ENCODE measurements at regions not wholly inside any gene's neighbourhood (a gene's known extent, or its start where the extent isn't known, plus 50 kb on each side); places are given as distances from the start of the nearest gene placed in this dataset.

DNA sequence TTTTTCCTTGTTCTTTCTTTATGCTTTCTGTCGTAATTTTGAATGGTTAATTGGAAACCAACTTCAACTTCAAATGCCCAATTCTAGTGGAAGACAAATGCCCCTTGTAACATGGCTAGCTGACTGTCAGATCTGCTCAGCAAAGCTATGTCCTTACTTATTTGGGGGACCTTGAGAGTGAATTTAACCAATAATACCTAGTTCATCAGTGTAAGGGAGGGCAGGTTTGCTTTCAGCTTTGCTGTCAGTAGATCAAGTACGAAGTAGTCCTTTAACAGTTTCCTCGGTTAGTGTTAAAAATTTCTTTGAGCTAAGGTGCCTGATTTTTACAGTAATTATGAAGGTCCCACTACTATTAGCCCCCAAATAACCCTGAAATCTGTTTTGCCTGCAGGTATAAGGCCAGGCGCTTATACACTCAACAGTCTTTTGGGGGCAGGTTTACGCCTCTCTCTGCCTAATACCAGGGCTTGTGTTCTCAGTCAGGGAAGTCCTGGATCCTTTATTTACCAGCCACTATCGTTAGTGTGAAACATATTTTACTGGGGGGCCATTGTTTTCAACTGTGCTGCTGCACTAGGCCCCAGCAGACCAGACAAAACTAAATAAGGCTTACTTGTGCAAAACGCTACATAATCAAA, 165.1 kb upstream of the KCNJ3 start:
- H3K4me3 ChIP-seq: no peak overlapping the region
- no peak for DNase-seq (ENCODE audit: low spot score)
- no peak overlapping the region for H3K27ac ChIP-seq
- TF ChIP-seq, protein P1, sequence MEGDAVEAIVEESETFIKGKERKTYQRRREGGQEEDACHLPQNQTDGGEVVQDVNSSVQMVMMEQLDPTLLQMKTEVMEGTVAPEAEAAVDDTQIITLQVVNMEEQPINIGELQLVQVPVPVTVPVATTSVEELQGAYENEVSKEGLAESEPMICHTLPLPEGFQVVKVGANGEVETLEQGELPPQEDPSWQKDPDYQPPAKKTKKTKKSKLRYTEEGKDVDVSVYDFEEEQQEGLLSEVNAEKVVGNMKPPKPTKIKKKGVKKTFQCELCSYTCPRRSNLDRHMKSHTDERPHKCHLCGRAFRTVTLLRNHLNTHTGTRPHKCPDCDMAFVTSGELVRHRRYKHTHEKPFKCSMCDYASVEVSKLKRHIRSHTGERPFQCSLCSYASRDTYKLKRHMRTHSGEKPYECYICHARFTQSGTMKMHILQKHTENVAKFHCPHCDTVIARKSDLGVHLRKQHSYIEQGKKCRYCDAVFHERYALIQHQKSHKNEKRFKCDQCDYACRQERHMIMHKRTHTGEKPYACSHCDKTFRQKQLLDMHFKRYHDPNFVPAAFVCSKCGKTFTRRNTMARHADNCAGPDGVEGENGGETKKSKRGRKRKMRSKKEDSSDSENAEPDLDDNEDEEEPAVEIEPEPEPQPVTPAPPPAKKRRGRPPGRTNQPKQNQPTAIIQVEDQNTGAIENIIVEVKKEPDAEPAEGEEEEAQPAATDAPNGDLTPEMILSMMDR (IDR thresholded peaks at IDR 0.05): no peak

DNA sequence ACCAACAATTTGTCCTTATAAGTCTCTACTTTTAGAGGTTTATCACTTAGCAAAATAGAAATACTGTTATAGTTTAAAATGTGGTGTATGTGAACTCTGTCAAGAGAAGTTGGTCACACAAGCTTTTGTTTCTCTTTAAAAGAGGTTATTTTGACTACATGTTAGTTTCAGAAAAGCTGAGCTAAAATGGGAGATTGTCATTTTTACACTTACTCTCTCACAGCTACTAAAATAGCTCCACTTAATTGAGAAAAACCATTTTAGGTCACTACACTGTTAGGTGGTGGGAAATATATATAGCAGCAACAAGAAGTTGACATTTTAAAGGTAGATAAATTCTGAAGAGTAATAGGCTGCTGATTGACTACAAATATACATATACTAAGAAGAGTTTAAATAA, 161.5 kb upstream of the KCNJ3 start:
- H3K27ac ChIP-seq: no peak overlapping the region
- no peak overlapping the region for H3K4me3 ChIP-seq
- no peak for DNase-seq (ENCODE audit: low spot score)
- TF ChIP-seq, protein P1 (IDR thresholded peaks at IDR 0.05): no peak

DNA sequence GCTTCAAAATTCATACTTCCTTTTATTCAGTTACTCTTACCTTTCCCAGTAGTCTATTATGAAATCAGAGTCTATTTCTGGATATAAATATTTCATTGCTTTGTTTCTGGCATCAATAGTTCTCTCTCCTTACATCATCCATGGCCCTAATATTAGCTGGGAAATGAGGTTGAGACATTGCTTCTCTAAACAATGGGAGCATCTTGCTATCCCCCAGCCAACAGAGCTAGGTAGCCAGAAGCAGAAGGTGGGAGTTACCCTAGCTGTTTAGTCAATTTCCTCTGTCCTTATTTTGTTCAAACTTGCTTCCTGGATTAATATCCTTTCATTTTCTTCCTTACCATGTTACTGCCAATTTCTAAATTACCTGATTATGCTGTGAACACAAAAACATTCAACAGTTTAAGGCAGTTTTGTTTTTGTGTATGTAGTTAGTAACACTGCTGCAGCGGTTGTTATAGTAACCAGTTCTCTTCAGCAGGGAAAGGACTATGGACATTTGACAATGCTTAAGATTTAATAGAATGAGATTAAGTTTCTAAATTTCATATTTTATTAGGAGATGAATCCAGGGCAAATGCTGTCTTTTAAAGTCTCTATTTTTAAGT, 160.5 kb upstream of the KCNJ3 start:
- TF ChIP-seq, protein P1 (IDR thresholded peaks at IDR 0.05): no peak
- H3K27ac ChIP-seq: no peak overlapping the region
- no peak for DNase-seq (ENCODE audit: low spot score)
- H3K4me3 ChIP-seq: no peak overlapping the region

DNA sequence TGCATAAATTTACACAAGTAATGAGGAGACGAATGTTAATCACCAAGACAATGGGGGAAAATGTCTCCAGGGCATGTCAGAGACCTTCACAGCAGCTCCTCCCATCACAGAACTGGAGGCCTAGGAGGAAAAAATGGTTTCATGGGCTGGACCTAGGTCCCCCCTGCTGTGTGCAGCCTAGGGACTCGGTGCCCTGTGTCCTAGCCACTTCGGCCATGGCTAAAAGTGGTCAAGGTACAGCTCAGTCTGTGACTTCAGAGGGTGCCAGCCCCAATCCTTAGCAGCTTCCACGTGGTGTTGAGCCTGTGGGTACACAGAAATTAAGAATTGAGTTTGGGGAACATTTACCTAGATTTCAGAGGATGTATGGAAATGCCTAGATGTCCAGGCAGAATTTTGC, 152.2 kb upstream of the KCNJ3 start:
- TF ChIP-seq, protein P1 (IDR thresholded peaks at IDR 0.05): no peak
- H3K4me3 ChIP-seq: no peak overlapping the region
- no peak overlapping the region for H3K27ac ChIP-seq
- DNase-seq (ENCODE audit: low spot score): no peak

DNA sequence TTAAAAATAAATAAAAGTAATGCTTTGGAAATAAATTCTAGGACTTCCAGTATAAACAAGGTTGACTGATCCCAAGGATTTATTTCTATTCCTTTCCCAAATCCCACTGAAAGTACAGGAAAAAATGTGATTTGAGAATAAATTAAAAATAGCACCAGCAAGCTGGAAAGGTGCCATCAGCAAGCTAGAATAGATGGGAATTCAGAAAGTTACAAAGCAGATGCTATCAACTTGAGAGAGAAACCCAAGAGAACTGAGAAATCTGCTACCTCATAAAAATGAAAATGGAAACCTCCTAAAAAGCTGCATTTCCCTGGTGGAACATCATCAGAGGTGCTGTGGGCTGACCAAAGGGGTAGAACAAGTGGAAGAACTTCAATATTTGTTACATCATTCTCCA, 148.6 kb upstream of the KCNJ3 start:
- H3K4me3 ChIP-seq: no peak overlapping the region
- DNase-seq (ENCODE audit: low spot score): no peak
- TF ChIP-seq, protein P1 (IDR thresholded peaks at IDR 0.05): no peak
- no peak overlapping the region for H3K27ac ChIP-seq

DNA sequence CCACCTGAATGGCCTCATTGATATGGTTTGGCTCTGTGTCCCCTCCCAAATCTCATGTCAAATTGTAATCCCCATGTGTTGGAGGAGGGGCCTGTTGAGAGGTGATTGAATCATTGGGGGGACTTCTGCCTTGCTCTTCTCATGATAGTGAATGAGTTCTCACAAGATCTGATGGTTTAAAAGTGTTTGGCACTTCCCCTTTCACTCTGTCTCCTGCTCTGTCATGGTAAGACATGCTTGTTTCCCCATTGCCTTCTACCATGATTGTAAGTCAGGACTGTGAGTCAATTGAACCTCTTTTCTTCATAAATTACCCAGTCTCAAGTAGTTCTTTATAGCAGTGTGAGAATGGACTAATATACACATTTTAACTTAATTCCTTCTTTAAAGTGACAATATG, 146.8 kb upstream of the KCNJ3 start:
- DNase-seq (ENCODE audit: low spot score): no peak
- no peak overlapping the region for H3K27ac ChIP-seq
- no peak overlapping the region for H3K4me3 ChIP-seq
- TF ChIP-seq, protein P1 (IDR thresholded peaks at IDR 0.05): no peak

DNA sequence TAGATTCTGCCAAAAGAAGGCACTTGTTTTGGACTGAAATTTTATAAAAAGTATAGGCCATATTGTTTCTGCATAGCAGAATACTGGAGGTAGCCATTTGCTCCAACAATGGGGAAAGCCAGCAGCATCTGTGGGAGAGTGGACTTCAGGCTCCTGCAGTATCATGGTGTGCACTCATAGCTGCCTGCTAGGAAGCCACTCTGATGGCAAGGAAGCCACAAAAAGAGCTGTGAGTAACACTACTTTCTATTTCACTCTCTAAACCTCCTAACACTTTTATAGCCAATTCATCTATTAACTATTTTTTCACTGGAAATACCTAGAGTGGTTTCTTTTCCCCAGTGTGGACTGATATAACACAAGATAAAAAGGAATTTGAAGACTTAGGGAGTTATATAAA, 144.4 kb upstream of the KCNJ3 start:
- H3K4me3 ChIP-seq: no peak overlapping the region
- TF ChIP-seq, protein P1 (IDR thresholded peaks at IDR 0.05): no peak
- no peak for DNase-seq (ENCODE audit: low spot score)
- no peak overlapping the region for H3K27ac ChIP-seq

Data from coronary artery (tissue), 2 donors.